ENCODE measurements at regions not wholly inside any gene's neighbourhood (a gene's known extent, or its start where the extent isn't known, plus 50 kb on each side); places are given as distances from the start of the nearest gene placed in this dataset.
A peak's percentile ranks its signal among the peaks of the same experiment; 100 is the strongest.

DNA sequence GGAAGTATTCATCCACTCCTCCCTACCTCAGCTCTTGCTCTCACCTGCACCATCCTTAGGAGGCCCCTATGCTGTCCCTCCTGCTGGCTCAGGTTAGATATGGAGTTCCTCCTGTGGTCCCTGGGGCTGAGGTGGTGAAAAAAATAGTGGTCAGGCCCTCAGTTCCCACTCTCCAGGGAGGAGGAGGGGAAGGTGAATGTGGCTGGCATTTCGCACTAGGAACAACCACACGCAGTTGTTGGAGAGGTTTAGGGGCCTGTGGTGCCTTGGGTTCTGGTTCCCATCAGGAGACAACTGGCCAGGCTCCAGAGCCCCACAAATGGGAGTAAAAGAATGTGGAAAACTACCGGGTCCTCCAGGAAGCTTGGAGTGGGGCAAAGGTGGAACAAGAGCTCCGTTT is 81.7 kb upstream of the HSPA9 start:
- Histone ChIP-seq H3K4me2 (ENCODE audit: low read depth, low read length, poor library complexity, severe bottlenecking) (no peak overlapping the region), H3K36me3 (ENCODE audit: insufficient read depth, low read length) (no peaks in the 10 kb centered on the region)
- TF ChIP-seq, protein P1, sequence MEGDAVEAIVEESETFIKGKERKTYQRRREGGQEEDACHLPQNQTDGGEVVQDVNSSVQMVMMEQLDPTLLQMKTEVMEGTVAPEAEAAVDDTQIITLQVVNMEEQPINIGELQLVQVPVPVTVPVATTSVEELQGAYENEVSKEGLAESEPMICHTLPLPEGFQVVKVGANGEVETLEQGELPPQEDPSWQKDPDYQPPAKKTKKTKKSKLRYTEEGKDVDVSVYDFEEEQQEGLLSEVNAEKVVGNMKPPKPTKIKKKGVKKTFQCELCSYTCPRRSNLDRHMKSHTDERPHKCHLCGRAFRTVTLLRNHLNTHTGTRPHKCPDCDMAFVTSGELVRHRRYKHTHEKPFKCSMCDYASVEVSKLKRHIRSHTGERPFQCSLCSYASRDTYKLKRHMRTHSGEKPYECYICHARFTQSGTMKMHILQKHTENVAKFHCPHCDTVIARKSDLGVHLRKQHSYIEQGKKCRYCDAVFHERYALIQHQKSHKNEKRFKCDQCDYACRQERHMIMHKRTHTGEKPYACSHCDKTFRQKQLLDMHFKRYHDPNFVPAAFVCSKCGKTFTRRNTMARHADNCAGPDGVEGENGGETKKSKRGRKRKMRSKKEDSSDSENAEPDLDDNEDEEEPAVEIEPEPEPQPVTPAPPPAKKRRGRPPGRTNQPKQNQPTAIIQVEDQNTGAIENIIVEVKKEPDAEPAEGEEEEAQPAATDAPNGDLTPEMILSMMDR (conservative IDR thresholded peaks at IDR 0.05; ENCODE audit: low read length), result no peak
- no peak for TF ChIP-seq EZH2phosphoT487 (IDR thresholded peaks at IDR 0.05; ENCODE audit: borderline replicate concordance)

DNA sequence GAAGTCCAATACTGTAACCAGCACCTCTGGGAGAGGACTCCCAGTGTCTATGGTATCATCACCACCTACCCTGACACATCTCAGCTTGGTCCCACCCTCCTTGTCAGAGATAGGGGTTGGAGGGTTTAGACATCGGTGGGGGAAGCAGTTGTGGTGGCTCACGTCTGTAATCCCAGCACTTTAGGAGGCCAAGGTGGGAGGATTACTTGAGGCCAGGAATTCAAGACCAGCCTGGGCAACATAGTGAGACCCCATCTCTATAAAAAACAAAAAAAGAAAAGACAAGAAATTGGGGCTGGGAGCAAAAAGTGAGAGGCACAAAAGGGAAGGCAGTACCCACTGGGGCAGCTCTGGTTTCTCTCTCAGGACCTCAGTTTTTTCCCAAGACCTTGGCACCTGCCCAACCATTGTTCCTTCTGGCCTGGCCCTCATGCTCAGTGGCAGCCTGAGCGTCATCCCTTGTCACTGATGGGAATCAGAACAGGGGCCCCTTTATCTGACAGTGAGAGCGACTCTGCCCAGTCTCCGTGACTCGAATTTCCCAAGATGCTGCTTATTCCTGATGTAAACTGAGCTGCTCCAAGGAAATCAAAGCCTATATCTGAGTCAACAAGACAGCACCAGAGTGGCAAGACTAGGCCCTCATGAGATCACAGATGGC is 80.5 kb upstream of the HSPA9 start:
- H3K4me2 ChIP-seq (ENCODE audit: low read depth, low read length, poor library complexity, severe bottlenecking), result no peak overlapping the region
- no peak overlapping the region for H2AFZ ChIP-seq (ENCODE audit: low read length)
- H3K4me1 ChIP-seq (ENCODE audit: insufficient read depth, low read length, poor library complexity, severe bottlenecking), result peaks cover 13% of the 10 kb centered on the region
- no peak overlapping the region for H3K9ac ChIP-seq (ENCODE audit: low read depth, low read length, poor library complexity, severe bottlenecking)
- no peaks in the 10 kb centered on the region for H3K79me2 ChIP-seq (ENCODE audit: insufficient read depth, low read length)
- TF ChIP-seq EZH2phosphoT487 (IDR thresholded peaks at IDR 0.05; ENCODE audit: borderline replicate concordance), result no peak
- TF ChIP-seq, protein P1 (conservative IDR thresholded peaks at IDR 0.05; ENCODE audit: low read length), result no peak
- no peaks in the 10 kb centered on the region for H4K20me1 ChIP-seq (ENCODE audit: insufficient read depth, low read length, poor library complexity, severe bottlenecking)
- peaks cover 92% of the 10 kb centered on the region for H3K27me3 ChIP-seq (ENCODE audit: insufficient read depth, low read length, poor library complexity, severe bottlenecking)
- no peaks in the 10 kb centered on the region for H3K9me2 ChIP-seq (replicated peaks; ENCODE audit: low read depth, low read length)
- H3K9me3 ChIP-seq (ENCODE audit: insufficient read depth, low read depth, low read length), result no peaks in the 10 kb centered on the region
- H3K4me3 ChIP-seq (ENCODE audit: low read length, poor library complexity, severe bottlenecking), result no peak overlapping the region
- no peaks in the 10 kb centered on the region for H3F3A ChIP-seq (ENCODE audit: low read depth)
- no peaks in the 10 kb centered on the region for H3K36me3 ChIP-seq (ENCODE audit: insufficient read depth, low read length)

More for the DNA sequence above, 81.7 kb upstream of the HSPA9 start:
- Histone ChIP-seq H3K27me3 (ENCODE audit: insufficient read depth, low read length, poor library complexity, severe bottlenecking) (peaks cover 92% of the 10 kb centered on the region), H3K9me3 (ENCODE audit: insufficient read depth, low read depth, low read length) (no peaks in the 10 kb centered on the region), H3K4me1 (ENCODE audit: insufficient read depth, low read length, poor library complexity, severe bottlenecking) (peaks cover 13% of the 10 kb centered on the region), H3K4me3 (ENCODE audit: low read length, poor library complexity, severe bottlenecking) (no peak overlapping the region), H2AFZ (ENCODE audit: low read length) (no peak overlapping the region), H3F3A (ENCODE audit: low read depth) (no peaks in the 10 kb centered on the region), H4K20me1 (ENCODE audit: insufficient read depth, low read length, poor library complexity, severe bottlenecking) (no peaks in the 10 kb centered on the region), H3K9ac (ENCODE audit: low read depth, low read length, poor library complexity, severe bottlenecking) (no peak overlapping the region), H3K79me2 (ENCODE audit: insufficient read depth, low read length) (no peaks in the 10 kb centered on the region), H3K9me2 (replicated peaks; ENCODE audit: low read depth, low read length) (no peaks in the 10 kb centered on the region)

DNA sequence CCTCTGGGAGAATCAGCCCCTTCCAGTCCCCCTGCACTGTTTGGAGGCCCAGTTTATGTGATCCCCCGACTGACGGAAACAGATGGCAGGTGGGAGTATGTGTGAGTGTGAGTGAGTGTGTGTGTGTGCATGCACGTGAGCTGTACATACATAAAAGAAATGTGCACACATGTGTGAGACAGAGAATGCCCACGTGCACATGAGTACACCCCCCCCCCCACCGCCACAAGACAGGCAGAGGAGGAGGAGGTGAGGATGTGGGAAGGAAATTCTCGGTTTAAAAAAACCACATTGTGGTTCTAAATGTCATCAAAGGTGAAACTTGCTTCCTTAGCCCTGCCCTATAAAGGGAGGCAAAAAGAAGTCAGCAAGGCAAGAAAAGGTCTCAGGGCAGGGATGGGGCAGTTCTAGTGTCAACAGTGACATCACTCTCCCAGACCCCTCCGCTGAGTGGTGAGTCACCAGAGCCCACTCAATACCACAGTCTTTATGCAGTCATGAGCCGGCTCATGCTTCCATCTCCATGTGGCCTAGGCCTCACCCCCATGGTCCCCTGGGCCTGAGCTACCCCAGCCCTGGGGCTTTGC is 79.2 kb upstream of the HSPA9 start:
- H3K9me2 ChIP-seq (replicated peaks; ENCODE audit: low read depth, low read length), result no peaks in the 10 kb centered on the region
- no peaks in the 10 kb centered on the region for H3K79me2 ChIP-seq (ENCODE audit: insufficient read depth, low read length)
- peak; percentile 66 for TF ChIP-seq EZH2phosphoT487 (IDR thresholded peaks at IDR 0.05; ENCODE audit: borderline replicate concordance)
- TF ChIP-seq, protein P1 (conservative IDR thresholded peaks at IDR 0.05; ENCODE audit: low read length), result no peak
- no peak overlapping the region for H3K4me2 ChIP-seq (ENCODE audit: low read depth, low read length, poor library complexity, severe bottlenecking)
- no peaks in the 10 kb centered on the region for H3K36me3 ChIP-seq (ENCODE audit: insufficient read depth, low read length)
- H2AFZ ChIP-seq (ENCODE audit: low read length), result no peak overlapping the region
- no peak overlapping the region for H3K4me3 ChIP-seq (ENCODE audit: low read length, poor library complexity, severe bottlenecking)
- no peaks in the 10 kb centered on the region for H3F3A ChIP-seq (ENCODE audit: low read depth)
- peaks cover 13% of the 10 kb centered on the region for H3K4me1 ChIP-seq (ENCODE audit: insufficient read depth, low read length, poor library complexity, severe bottlenecking)
- no peaks in the 10 kb centered on the region for H4K20me1 ChIP-seq (ENCODE audit: insufficient read depth, low read length, poor library complexity, severe bottlenecking)
- H3K9ac ChIP-seq (ENCODE audit: low read depth, low read length, poor library complexity, severe bottlenecking), result no peak overlapping the region
- no peaks in the 10 kb centered on the region for H3K9me3 ChIP-seq (ENCODE audit: insufficient read depth, low read depth, low read length)
- H3K27me3 ChIP-seq (ENCODE audit: insufficient read depth, low read length, poor library complexity, severe bottlenecking), result peaks cover 92% of the 10 kb centered on the region
